Activated CD8-positive, alpha-beta T cell treated with anti-CD3 and anti-CD28 coated beads for 36 hours (primary cell): ENCODE measurements at regions not wholly inside any gene's neighbourhood (a gene's known extent, or its start where the extent isn't known, plus 50 kb on each side); places are given as distances from the start of the nearest gene placed in this dataset.

Experiments
- ATAC-seq: fragments of 200-7000 bp; cut with Tn5 transposase; one replicate; pipeline ENCODE4 v1.10.0; 2021; ENCODE audit warnings: mild to moderate bottlenecking, moderate library complexity
- CTCF ChIA-PET: fragments of 350-600 bp; sonication (Branson Sonifier 250); formaldehyde crosslinking; loops from one replicate; lab custom pipeline; 2021; ENCODE audit warnings: antibody characterized with exemption; lab: Charles Lee
- POLR2A ChIA-PET: fragments of 350-600 bp; sonication (Branson Sonifier 250); formaldehyde crosslinking; loops from one replicate; lab custom pipeline; 2021; ENCODE audit warnings: antibody characterized with exemption; lab: Charles Lee
- DNase-seq: peaks from one replicate; pipeline ENCODE4 v3.0.0-alpha.2; 2020
- H3K27ac Mint-ChIP-seq: one replicate; pipeline ENCODE4 v1.8.0; 2021; ENCODE audit warnings: mild to moderate bottlenecking, mixed read lengths
- H3K27me3 Mint-ChIP-seq: one replicate; pipeline ENCODE4 v1.8.0; 2021; ENCODE audit warnings: mixed read lengths
- H3K36me3 Mint-ChIP-seq: one replicate; pipeline ENCODE4 v1.8.0; 2021; ENCODE audit warnings: low read depth, mixed read lengths
- H3K4me1 Mint-ChIP-seq: one replicate; pipeline ENCODE4 v1.8.0; 2021; ENCODE audit warnings: low read depth, mixed read lengths
- H3K4me3 Mint-ChIP-seq: one replicate; pipeline ENCODE4 v1.8.0; 2021; ENCODE audit warnings: mild to moderate bottlenecking, moderate library complexity, mixed read lengths
- H3K9me3 Mint-ChIP-seq: one replicate; pipeline ENCODE4 v1.8.0; 2021; ENCODE audit warnings: mixed read lengths
- CTCF ChIP-seq: fragments of 200-600 bp; IDR thresholded peaks from one replicate; pipeline ENCODE4 v1.8.0; 2022; ENCODE audit warnings: antibody characterized with exemption, mild to moderate bottlenecking
- intact Hi-C: fragments of 100-400 bp; cut with micrococcal nuclease; formaldehyde crosslinking; loops from one replicate; pipeline ENCODE4 v1.10.0; 2022

- Mint-ChIP-seq H3K27ac (no peak overlapping the region), H3K4me3 (no peak overlapping the region), H3K36me3 (no peaks in the 10 kb centered on the region), H3K27me3 (peaks cover 7% of the 10 kb centered on the region), H3K9me3 (no peaks in the 10 kb centered on the region), H3K4me1 (no peaks in the 10 kb centered on the region)
- TF ChIP-seq CTCF = no peak
- DNase-seq = no peak
- intact Hi-C loops = no loop called here
- ATAC-seq = no peak
- POLR2A ChIA-PET = no interaction called here
- CTCF ChIA-PET = no interaction called here
These were observed 220.8 kb downstream of the ZNF621 start for GRCh38 chr3:40745381-40746106.

GRCh38 chr3:40751666-40752065, 226.9 kb downstream of the ZNF621 start:
- no peaks in the 10 kb centered on the region for H3K4me1 Mint-ChIP-seq
- POLR2A ChIA-PET = no interaction called here
- intact Hi-C loops = no loop called here
- no peak for TF ChIP-seq CTCF
- ATAC-seq (no peak), DNase-seq (no peak)
- no peak overlapping the region for H3K4me3 Mint-ChIP-seq
- CTCF ChIA-PET = no interaction called here
- H3K27me3 Mint-ChIP-seq = peaks cover 10% of the 10 kb centered on the region
- H3K9me3 Mint-ChIP-seq = no peaks in the 10 kb centered on the region
- no peaks in the 10 kb centered on the region for H3K36me3 Mint-ChIP-seq
- no peak overlapping the region for H3K27ac Mint-ChIP-seq

- TF ChIP-seq CTCF = no peak
- H3K27me3 Mint-ChIP-seq = peaks cover 7% of the 10 kb centered on the region
- no peaks in the 10 kb centered on the region for H3K4me1 Mint-ChIP-seq
- DNase-seq = no peak
- H3K36me3 Mint-ChIP-seq = no peaks in the 10 kb centered on the region
- H3K27ac Mint-ChIP-seq = no peak overlapping the region
- POLR2A ChIA-PET = no interaction called here
- no peaks in the 10 kb centered on the region for H3K9me3 Mint-ChIP-seq
- no peak overlapping the region for H3K4me3 Mint-ChIP-seq
- no peak for ATAC-seq
- CTCF ChIA-PET = no interaction called here
- intact Hi-C loops = no loop called here
These were observed 227.7 kb downstream of the ZNF621 start for GRCh38 chr3:40752492-40752891.

GRCh38 chr3:40753291-40753770, 228.6 kb downstream of the ZNF621 start:
- ATAC-seq = no peak
- peaks cover 3% of the 10 kb centered on the region for H3K27me3 Mint-ChIP-seq
- no peaks in the 10 kb centered on the region for H3K4me1 Mint-ChIP-seq
- ChIA-PET POLR2A (no interaction called here), CTCF (no interaction called here)
- no peak for TF ChIP-seq CTCF
- no peaks in the 10 kb centered on the region for H3K9me3 Mint-ChIP-seq
- intact Hi-C loops = no loop called here
- no peaks in the 10 kb centered on the region for H3K36me3 Mint-ChIP-seq
- no peak overlapping the region for H3K27ac Mint-ChIP-seq
- DNase-seq = no peak
- H3K4me3 Mint-ChIP-seq = no peak overlapping the region

GRCh38 chr3:40753951-40754350, 229.2 kb downstream of the ZNF621 start:
- ChIA-PET CTCF (no interaction called here), POLR2A (no interaction called here)
- no peaks in the 10 kb centered on the region for H3K36me3 Mint-ChIP-seq
- ATAC-seq (no peak), DNase-seq (no peak)
- intact Hi-C loops = no loop called here
- H3K27me3 Mint-ChIP-seq = peaks cover 3% of the 10 kb centered on the region
- H3K4me1 Mint-ChIP-seq = no peaks in the 10 kb centered on the region
- no peak overlapping the region for H3K4me3 Mint-ChIP-seq
- no peak overlapping the region for H3K27ac Mint-ChIP-seq
- no peaks in the 10 kb centered on the region for H3K9me3 Mint-ChIP-seq
- TF ChIP-seq CTCF = no peak
